HepG2 (cell line): ENCODE measurements at regions not wholly inside any gene's neighbourhood (a gene's known extent, or its start where the extent isn't known, plus 50 kb on each side); places are given as distances from the start of the nearest gene placed in this dataset.

Experiments
- ATAC-seq: fragments of 200-7000 bp; cut with Tn5 transposase; 3 replicates; pipeline ENCODE4 v1.9.1; 2020; ENCODE audit warnings: mild to moderate bottlenecking, moderate library complexity
- BruUV-seq: library from RNA; stranded (reverse); fragments of 400-500 nt; replicated peaks from 2 replicates; lab custom pipeline; 2021; lab: Mats Ljungman, UMichigan
- CTCF ChIA-PET: fragments of 300-600 bp; formaldehyde crosslinking; extraction: SDS; loops from one replicate; lab custom pipeline; 2021; ENCODE audit warnings: low total read pairs, inconsistent platforms, low intra/inter-chr PET ratio; lab: Yijun Ruan, JAX
- POLR2A ChIA-PET: fragments of 350-600 bp; sonication (Branson Sonifier 250); formaldehyde crosslinking; loops from one replicate; lab custom pipeline; 2020; ENCODE audit warnings: antibody characterized with exemption, inconsistent platforms; lab: Yijun Ruan, JAX
- DNase-seq: peaks from one replicate; pipeline ENCODE4 v3.0.0-alpha.2; 2015; ENCODE audit warnings: low spot score
- FAIRE-seq: peaks from 3 replicates; lab custom pipeline; 2011; peaks lifted over from hg19 to GRCh38; lab: Jason Lieb, UNC
- H2AFZ ChIP-seq: one replicate; pipeline ENCODE4 v1.6.1; 2011; ENCODE audit warnings: low read length, inconsistent platforms
- H3K27ac ChIP-seq: fragments of 300-600 bp; 3 replicates; pipeline ENCODE4 v1.8.0; 2011; ENCODE audit warnings: mixed run types, mild to moderate bottlenecking, mixed read lengths, low read length, inconsistent platforms; ENCODE audit not compliant: insufficient read depth; ENCODE audit errors: extremely low read length
- H3K27me3 ChIP-seq, 2 experiments: fragments of 200-600 bp in 1 of 2; 2 replicates in 1 of 2; 3 replicates in 1 of 2; pipeline versions ENCODE4 v1.6.0 to v1.8.0; 2011; ENCODE audit warnings: low read length in 2 of 2, mild to moderate bottlenecking in 2 of 2, moderate library complexity in 2 of 2, inconsistent platforms in 1 of 2; ENCODE audit not compliant: insufficient read depth in 2 of 2, control insufficient read depth in 1 of 2
- H3K36me3 ChIP-seq, 2 experiments: fragments of 200-600 bp in 1 of 2; replicated peaks in 1 of 2; 2 replicates in 1 of 2; 3 replicates in 1 of 2; pipeline versions ENCODE4 v1.5.1 to v1.8.0; 2011; ENCODE audit warnings: low read length in 2 of 2, inconsistent platforms in 1 of 2; ENCODE audit not compliant: insufficient read depth in 2 of 2, control insufficient read depth in 1 of 2
- H3K4me1 ChIP-seq: 2 replicates; pipeline ENCODE4 v1.5.1; 2012; ENCODE audit warnings: low read length, inconsistent platforms; ENCODE audit not compliant: insufficient read depth
- H3K4me2 ChIP-seq: 2 replicates; pipeline ENCODE4 v1.6.0; 2011; ENCODE audit warnings: low read depth, low read length, inconsistent platforms
- H3K4me3 ChIP-seq, 3 experiments: fragments of 200-600 bp in 1 of 3; sonication (generic), shearing (Covaris generic) in 1 of 3; replicated peaks in 1 of 3; 2 replicates each; pipeline ENCODE4 v1.5.1; 2011 to 2016; ENCODE audit warnings: low read length in 3 of 3, inconsistent platforms in 2 of 3, low read depth in 2 of 3, mild to moderate bottlenecking in 2 of 3, control low read depth in 1 of 3, mixed read lengths in 1 of 3; ENCODE audit not compliant: insufficient read depth in 1 of 3
- H3K79me2 ChIP-seq: one replicate; pipeline ENCODE4 v1.6.1; 2011; ENCODE audit warnings: low read length, inconsistent platforms; ENCODE audit not compliant: insufficient read depth
- H3K9ac ChIP-seq: 2 replicates; pipeline ENCODE4 v1.6.0; 2011; ENCODE audit warnings: mild to moderate bottlenecking, low read depth, low read length, inconsistent platforms; ENCODE audit not compliant: insufficient read depth
- H3K9me3 ChIP-seq: 2 replicates; pipeline ENCODE4 v1.5.1; 2012; ENCODE audit warnings: mild to moderate bottlenecking, low read length
- H4K20me1 ChIP-seq: 2 replicates; pipeline ENCODE4 v1.6.0; 2011; ENCODE audit warnings: inconsistent platforms, mild to moderate bottlenecking, low read length, moderate library complexity; ENCODE audit not compliant: insufficient read depth
- ATF7 ChIP-seq, 2 experiments: fragments of 450-650 bp in 1 of 2; sonication (generic) in 1 of 2; formaldehyde crosslinking in 1 of 2; IDR thresholded peaks; 2 replicates each; pipeline versions ENCODE4 v1.4.0 to v1.6.1; 2016 to 2020; ENCODE audit warnings: antibody characterized with exemption in 1 of 2, mild to moderate bottlenecking in 1 of 2, missing genetic modification reagents in 1 of 2
- CEBPB ChIP-seq: IDR thresholded peaks from 2 replicates; pipeline ENCODE4 v1.6.1; 2011; ENCODE audit warnings: low read depth, low read length, improper control_type of control experiment, borderline replicate concordance
- KLF9 ChIP-seq: IDR thresholded peaks from 2 replicates; pipeline ENCODE4 v1.6.1; 2016; ENCODE audit warnings: low read depth
- ZNF180 ChIP-seq: sonication (generic); formaldehyde crosslinking; IDR thresholded peaks from 2 replicates; pipeline ENCODE4 v1.4.0; 2020; ENCODE audit warnings: low read depth, missing genetic modification reagents, borderline replicate concordance
- WGBS: methylation state at CpG from one replicate; pipeline ENCODE4 v1.1.6; 2017; ENCODE audit warnings: low lambda C conversion rate; 5-methylcytosine and 5-hydroxymethylcytosine counted together
- in situ Hi-C: cut with HindIII; loops from 2 replicates; pipeline ENCODE4 v1.10.0; 2017; ENCODE audit warnings: low pct_unique_long_range_greater_than_20kb; ENCODE audit not compliant: extremely low pct_ligation_motif_present
- intact Hi-C: fragments of 100-400 bp; cut with micrococcal nuclease; formaldehyde crosslinking; loops from one replicate; pipeline ENCODE4 v1.10.0; 2022; ENCODE audit not compliant: unreplicated experiment
- TF ChIP-seq, protein P1 (sequence below): sonication (generic); formaldehyde crosslinking; IDR thresholded peaks from 2 replicates; pipeline ENCODE4 v1.5.0; 2020; ENCODE audit warnings: mild to moderate bottlenecking, missing genetic modification reagents
- TF ChIP-seq, protein P2 (sequence below): sonication (generic); formaldehyde crosslinking; IDR thresholded peaks from 2 replicates; pipeline ENCODE4 v1.4.0; 2020; ENCODE audit warnings: missing genetic modification reagents

DNA sequence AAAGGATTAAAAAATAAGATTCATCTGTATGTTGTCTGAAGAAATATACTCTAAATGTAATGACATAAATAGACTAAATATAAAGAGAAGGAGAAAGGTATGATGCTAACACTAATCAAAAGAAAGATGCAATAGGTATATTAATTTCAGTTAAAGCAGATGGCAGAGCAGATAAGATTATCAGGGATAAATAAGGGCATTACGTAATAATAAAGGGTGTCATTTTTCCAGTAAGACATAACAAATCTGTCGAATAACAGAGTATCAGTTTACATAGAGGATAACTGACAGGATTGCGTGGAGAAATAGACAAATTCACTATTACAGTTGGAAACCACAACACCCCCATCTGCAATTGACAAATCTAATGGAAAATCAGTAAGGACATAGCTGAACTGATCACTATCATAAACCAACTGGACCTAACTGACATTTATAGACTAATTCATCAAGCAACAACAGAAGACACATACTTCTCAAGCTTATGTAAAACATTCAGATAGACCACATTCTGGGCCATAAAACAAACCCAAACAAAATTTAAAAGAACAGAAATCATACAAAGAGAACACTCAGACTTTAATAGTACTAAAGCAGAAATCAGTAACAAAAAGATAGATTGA is 384.1 kb upstream of the COBL start:
- no peak for FAIRE-seq

More for the DNA sequence above, 384.1 kb upstream of the COBL start:
- H3K79me2 ChIP-seq: no peaks in the 10 kb centered on the region
- H3K4me3 ChIP-seq: no peak overlapping the region
- H3K9ac ChIP-seq: no peak overlapping the region
- H3K27ac ChIP-seq: no peak overlapping the region
- ChIA-PET POLR2A (no interaction called here), CTCF (no interaction called here)
- 2% methylated on average over 3 of the region's 3 CpGs for WGBS
- H3K36me3 ChIP-seq: no peaks in the 10 kb centered on the region
- H3K27me3 ChIP-seq: no peaks in the 10 kb centered on the region
- intact Hi-C loops (no loop called here), in situ Hi-C loops (no loop called here)
- DNase-seq: no peak
- no peak for ATAC-seq
- TF ChIP-seq CEBPB (peak; percentile 30; the same call in 1 of the 2 replicates), ZNF180 (CRISPR knock-in tag) (no peak), KLF9 (CRISPR knock-in tag) (no peak), ATF7 (IDR thresholded peaks at IDR 0.05) (peak; percentile 49), ATF7 (CRISPR knock-in tag; IDR thresholded peaks at IDR 0.05) (no peak)
- TF ChIP-seq, protein P1, sequence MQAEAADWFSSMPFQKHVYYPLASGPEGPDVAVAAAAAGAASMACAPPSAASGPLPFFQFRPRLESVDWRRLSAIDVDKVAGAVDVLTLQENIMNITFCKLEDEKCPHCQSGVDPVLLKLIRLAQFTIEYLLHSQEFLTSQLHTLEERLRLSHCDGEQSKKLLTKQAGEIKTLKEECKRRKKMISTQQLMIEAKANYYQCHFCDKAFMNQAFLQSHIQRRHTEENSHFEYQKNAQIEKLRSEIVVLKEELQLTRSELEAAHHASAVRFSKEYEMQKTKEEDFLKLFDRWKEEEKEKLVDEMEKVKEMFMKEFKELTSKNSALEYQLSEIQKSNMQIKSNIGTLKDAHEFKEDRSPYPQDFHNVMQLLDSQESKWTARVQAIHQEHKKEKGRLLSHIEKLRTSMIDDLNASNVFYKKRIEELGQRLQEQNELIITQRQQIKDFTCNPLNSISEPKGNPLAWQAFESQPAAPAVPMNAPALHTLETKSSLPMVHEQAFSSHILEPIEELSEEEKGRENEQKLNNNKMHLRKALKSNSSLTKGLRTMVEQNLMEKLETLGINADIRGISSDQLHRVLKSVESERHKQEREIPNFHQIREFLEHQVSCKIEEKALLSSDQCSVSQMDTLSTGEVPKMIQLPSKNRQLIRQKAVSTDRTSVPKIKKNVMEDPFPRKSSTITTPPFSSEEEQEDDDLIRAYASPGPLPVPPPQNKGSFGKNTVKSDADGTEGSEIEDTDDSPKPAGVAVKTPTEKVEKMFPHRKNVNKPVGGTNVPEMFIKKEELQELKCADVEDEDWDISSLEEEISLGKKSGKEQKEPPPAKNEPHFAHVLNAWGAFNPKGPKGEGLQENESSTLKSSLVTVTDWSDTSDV: no peak
- TF ChIP-seq, protein P2, sequence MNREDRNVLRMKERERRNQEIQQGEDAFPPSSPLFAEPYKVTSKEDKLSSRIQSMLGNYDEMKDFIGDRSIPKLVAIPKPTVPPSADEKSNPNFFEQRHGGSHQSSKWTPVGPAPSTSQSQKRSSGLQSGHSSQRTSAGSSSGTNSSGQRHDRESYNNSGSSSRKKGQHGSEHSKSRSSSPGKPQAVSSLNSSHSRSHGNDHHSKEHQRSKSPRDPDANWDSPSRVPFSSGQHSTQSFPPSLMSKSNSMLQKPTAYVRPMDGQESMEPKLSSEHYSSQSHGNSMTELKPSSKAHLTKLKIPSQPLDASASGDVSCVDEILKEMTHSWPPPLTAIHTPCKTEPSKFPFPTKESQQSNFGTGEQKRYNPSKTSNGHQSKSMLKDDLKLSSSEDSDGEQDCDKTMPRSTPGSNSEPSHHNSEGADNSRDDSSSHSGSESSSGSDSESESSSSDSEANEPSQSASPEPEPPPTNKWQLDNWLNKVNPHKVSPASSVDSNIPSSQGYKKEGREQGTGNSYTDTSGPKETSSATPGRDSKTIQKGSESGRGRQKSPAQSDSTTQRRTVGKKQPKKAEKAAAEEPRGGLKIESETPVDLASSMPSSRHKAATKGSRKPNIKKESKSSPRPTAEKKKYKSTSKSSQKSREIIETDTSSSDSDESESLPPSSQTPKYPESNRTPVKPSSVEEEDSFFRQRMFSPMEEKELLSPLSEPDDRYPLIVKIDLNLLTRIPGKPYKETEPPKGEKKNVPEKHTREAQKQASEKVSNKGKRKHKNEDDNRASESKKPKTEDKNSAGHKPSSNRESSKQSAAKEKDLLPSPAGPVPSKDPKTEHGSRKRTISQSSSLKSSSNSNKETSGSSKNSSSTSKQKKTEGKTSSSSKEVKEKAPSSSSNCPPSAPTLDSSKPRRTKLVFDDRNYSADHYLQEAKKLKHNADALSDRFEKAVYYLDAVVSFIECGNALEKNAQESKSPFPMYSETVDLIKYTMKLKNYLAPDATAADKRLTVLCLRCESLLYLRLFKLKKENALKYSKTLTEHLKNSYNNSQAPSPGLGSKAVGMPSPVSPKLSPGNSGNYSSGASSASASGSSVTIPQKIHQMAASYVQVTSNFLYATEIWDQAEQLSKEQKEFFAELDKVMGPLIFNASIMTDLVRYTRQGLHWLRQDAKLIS: no peak
- TF ChIP-seq, all 625 proteins: peak for 2
- H3K4me1 ChIP-seq: no peaks in the 10 kb centered on the region
- no peak overlapping the region for H3K4me2 ChIP-seq
- BruUV-seq: no TSS peak
- H2AFZ ChIP-seq: no peak overlapping the region
- H3K9me3 ChIP-seq: peaks cover 18% of the 10 kb centered on the region
- no peaks in the 10 kb centered on the region for H4K20me1 ChIP-seq
